SK-MEL-5 (cell line): ENCODE measurements at regions not wholly inside any gene's neighbourhood (a gene's known extent, or its start where the extent isn't known, plus 50 kb on each side); places are given as distances from the start of the nearest gene placed in this dataset.

Source experiments
- DNase-seq: peaks from one replicate; pipeline ENCODE4 v3.0.0-alpha.2; 2016; ENCODE audit warnings: low read depth, low spot score
- in situ Hi-C: cut with HindIII; loops from 2 replicates; pipeline ENCODE4 v1.10.0; 2016; ENCODE audit warnings: low sequenced_read_pairs, high pct_unique_total_duplicates, low pct_unique_long_range_greater_than_20kb

- in situ Hi-C loops: no loop called here
- no peak for DNase-seq
Observed at GRCh38 chr11:127223633-127224032, 223.1 kb upstream of the KIRREL3 start.

GRCh38 chr11:127223026-127223425 is 222.5 kb upstream of the KIRREL3 start:
- in situ Hi-C loops: no loop called here
- no peak for DNase-seq

GRCh38 chr11:127219704-127220103 is 219.1 kb upstream of the KIRREL3 start:
- in situ Hi-C loops: no loop called here
- no peak for DNase-seq

GRCh38 chr11:127218275-127218608 is 217.7 kb upstream of the KIRREL3 start:
- in situ Hi-C loops: no loop called here

GRCh38 chr11:127217452-127218274 is 217.1 kb upstream of the KIRREL3 start:
- in situ Hi-C loops: no loop called here
- DNase-seq: no peak

More at GRCh38 chr11:127218275-127218608, 217.7 kb upstream of the KIRREL3 start:
- no peak for DNase-seq

GRCh38 chr11:127205688-127206217 is 205.2 kb upstream of the KIRREL3 start:
- in situ Hi-C loops: no loop called here
- no peak for DNase-seq

- DNase-seq: no peak
- in situ Hi-C loops: no loop called here
Observed at GRCh38 chr11:127203490-127203889, 202.9 kb upstream of the KIRREL3 start.

- in situ Hi-C loops: no loop called here
- DNase-seq: no peak
Observed at GRCh38 chr11:127202105-127202504, 201.5 kb upstream of the KIRREL3 start.

GRCh38 chr11:127199306-127199801 is 198.8 kb upstream of the KIRREL3 start:
- in situ Hi-C loops: no loop called here
- DNase-seq: no peak

GRCh38 chr11:127195501-127196120 is 195.0 kb upstream of the KIRREL3 start:
- DNase-seq: no peak
- in situ Hi-C loops: no loop called here

- no peak for DNase-seq
- in situ Hi-C loops: no loop called here
Observed at GRCh38 chr11:127194521-127194920, 194.0 kb upstream of the KIRREL3 start.

GRCh38 chr11:127193950-127194349 is 193.4 kb upstream of the KIRREL3 start:
- in situ Hi-C loops: no loop called here
- DNase-seq: no peak

- in situ Hi-C loops: no loop called here
- no peak for DNase-seq
Observed at GRCh38 chr11:127191689-127192088, 191.1 kb upstream of the KIRREL3 start.

- no peak for DNase-seq
- in situ Hi-C loops: no loop called here
Observed at GRCh38 chr11:127191261-127191660, 190.7 kb upstream of the KIRREL3 start.

- DNase-seq: no peak
- in situ Hi-C loops: no loop called here
Observed at GRCh38 chr11:127182586-127183203, 182.1 kb upstream of the KIRREL3 start.

- in situ Hi-C loops: no loop called here
- DNase-seq: no peak
Observed at GRCh38 chr11:127157225-127157624, 156.7 kb upstream of the KIRREL3 start.

GRCh38 chr11:127149410-127149809 is 148.8 kb upstream of the KIRREL3 start:
- DNase-seq: no peak
- in situ Hi-C loops: no loop called here

GRCh38 chr11:127143251-127143650 is 142.7 kb upstream of the KIRREL3 start:
- no peak for DNase-seq
- in situ Hi-C loops: no loop called here
